Hematopoietic multipotent progenitor cell treated with erythropoietin and hydrocortisone succinate and interleukin-3 and kit ligand, for 4 days (in vitro differentiated cells): ENCODE measurements at regions not wholly inside any gene's neighbourhood (a gene's known extent, or its start where the extent isn't known, plus 50 kb on each side); places are given as distances from the start of the nearest gene placed in this dataset.
"Not testable (repeated sequence)": the region's sequence is repeated elsewhere in the genome, so short reads cannot be mapped to it uniquely, and the experiment has no call there.

Experiments used
- DNase-seq: peaks from one replicate; pipeline ENCODE4 v3.0.0-alpha.2; 2015

- DNase-seq, result not testable (repeated sequence)
Measured at GRCh38 chr14:105697955-105698354, 171.6 kb downstream of the TMEM121 start.

DNA sequence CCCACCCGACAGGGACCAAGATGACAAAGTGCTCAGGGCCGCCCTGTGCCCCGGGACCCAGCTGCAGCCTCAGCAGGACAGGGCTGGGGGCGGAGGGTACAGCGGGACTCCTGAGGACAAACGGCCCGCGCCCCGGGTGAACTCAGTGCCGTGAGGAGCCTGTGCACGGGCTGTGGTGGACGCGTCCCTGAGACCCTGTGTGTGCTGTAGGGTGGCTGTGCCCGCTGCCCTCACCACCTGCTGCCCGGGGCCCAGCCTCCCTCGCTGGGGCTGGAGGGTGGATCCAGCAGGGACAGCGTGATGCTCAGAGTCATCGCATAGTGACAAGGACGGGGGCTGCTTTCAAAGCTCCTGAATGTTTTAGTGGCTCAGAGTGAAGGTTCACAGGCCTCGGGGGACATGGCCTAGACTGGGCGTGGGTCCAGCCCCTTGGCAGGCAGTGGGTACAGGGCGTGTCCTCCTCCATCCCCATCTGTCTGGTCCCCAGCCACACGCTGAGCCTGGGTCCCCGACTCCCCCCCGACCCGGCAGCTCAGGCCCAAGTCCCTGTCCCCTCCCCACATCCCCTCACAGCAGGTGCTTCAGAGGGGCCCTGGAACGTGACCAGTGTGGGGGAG lies 172.7 kb downstream of the TMEM121 start:
- DNase-seq, result not testable (repeated sequence)

- not testable (repeated sequence) for DNase-seq
Measured at GRCh38 chr14:105699706-105700105, 173.3 kb downstream of the TMEM121 start.

- DNase-seq, result not testable (repeated sequence)
Measured at GRCh38 chr14:105700146-105700545, 173.8 kb downstream of the TMEM121 start.

DNA sequence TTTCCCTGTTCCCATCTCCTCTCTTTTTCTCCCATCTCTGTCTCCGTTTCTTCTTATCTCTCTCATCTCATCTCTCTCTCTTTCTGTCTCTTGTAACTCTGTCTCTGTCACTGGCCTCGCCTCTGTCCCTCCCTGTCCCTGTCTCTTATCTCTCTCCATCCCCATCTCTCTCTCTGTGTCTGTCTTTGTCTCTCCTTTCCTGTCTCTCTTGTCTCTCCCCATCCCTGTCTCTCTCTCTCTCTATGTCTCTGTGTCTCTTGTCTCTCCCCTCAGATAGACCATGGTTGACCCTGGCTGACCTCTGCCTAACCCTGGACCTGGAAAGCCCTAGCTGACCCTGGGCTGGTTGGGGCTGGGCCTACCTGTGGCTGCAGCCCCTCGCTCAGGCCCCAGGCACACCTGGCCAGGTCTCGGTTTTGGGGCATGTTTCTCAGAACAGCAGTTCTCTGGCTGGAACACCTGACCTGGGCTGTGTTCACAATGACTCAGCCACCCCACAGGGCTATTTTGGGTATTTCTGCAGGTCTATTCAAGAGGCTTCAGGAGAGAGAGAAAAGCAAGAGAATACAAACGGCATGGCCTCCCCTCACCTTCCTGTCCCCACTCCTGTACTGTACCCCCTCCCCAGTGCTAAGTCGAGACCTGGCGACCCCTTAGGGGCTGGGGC lies 174.4 kb downstream of the TMEM121 start:
- DNase-seq, result no peak

DNA sequence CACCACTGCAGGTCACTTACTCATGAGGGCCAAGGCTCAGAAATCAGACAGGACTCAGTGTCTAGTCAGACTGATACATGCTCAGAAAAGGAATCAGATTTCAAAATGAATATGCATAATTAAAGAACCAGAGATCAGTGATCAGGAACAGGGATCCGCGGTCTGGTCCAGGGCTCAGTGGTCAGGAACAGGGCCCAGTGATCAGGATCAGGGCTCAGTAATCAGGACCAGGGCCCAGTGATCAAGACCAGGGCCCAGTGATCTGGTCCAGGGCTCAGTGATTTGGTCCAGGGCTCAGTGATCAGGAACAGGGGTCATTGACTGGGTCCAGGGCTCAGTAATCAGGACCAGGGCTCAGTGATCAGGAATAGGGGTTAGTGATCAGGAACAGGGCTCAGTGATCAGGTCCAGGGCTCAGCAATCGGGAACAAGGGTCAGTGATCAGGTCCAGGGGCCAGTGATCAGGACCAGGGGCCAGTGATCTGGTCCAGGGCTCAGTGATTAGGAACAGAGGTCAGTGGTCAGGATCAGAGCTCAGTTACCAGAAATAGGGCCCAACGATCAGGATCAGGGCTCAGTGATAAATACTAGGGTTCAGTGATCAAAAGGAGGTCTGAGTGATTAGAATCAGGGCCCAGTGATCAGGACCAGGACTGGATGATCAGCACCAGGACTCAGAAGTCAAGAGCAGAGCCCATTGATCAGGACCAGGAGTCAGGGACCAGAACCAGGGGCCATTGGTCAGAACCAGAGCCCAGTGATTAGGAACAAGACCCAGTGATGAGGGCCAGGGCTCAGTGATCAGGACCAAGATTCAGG lies 175.3 kb downstream of the TMEM121 start:
- no peak for DNase-seq

GRCh38 chr14:105702275-105702817 lies 176.0 kb downstream of the TMEM121 start:
- DNase-seq, result no peak

- DNase-seq, result not testable (repeated sequence)
Measured at GRCh38 chr14:105703044-105703665, 176.8 kb downstream of the TMEM121 start.

GRCh38 chr14:105704091-105704490 lies 177.7 kb downstream of the TMEM121 start:
- not testable (repeated sequence) for DNase-seq

DNA sequence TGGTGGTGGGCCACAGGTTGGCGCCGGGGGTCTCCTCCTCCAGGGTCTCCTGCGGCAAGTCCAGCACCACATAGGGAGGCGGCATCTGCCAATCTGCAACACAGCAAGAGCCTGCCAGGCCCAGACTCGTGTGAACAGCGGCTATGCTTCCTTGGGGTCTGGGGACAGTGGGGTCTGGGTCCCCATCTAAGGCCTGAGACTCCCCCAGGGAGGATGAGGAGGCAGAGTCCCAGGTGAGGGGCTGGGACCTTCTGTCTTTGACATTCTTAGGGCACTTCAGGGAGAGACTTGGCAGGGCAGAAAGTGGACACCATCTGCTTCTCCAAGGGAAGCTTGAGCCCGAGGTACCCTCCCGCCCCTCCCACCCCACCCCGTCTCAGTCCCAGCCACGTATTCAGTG lies 178.1 kb downstream of the TMEM121 start:
- not testable (repeated sequence) for DNase-seq

DNA sequence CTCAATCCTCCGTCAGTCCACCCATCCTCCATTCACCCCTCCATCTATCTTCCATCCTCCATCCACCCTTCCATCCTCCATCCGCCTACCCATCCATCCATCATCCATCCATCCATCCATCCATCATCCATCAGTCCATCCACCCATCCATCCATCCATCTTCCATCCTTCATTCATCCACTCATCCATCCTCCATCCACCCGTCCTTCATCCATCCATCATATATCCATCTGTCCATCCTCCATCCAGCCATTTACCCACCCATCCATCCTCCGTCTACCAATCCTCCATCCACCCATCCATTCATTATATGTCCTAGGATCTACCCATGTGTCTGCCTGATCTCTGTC lies 179.1 kb downstream of the TMEM121 start:
- not testable (repeated sequence) for DNase-seq

- DNase-seq, result not testable (repeated sequence)
Measured at GRCh38 chr14:105705862-105706700, 179.7 kb downstream of the TMEM121 start.

- not testable (repeated sequence) for DNase-seq
Measured at GRCh38 chr14:105706701-105707019, 180.3 kb downstream of the TMEM121 start.

DNA sequence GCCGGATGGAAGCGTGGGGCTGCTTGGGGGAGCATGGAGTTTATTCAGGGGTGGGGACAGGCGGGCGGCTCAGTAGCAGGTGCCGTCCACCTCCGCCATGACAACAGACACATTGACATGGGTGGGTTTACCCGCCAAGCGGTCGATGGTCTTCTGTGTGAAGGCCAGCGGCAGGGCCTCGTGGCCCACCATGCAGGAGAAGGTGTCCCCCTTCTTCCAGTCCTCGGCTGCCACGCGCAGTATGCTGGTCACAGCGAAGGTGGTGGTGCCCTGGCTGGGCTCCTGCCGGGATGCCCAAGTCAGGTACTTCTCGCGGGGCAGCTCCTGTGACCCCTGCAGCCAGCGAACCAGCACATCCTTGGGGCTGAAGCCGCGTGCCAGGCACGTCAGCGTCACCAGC lies 180.7 kb downstream of the TMEM121 start:
- not testable (repeated sequence) for DNase-seq

GRCh38 chr14:105707723-105708151 lies 181.4 kb downstream of the TMEM121 start:
- DNase-seq, result not testable (repeated sequence)

DNA sequence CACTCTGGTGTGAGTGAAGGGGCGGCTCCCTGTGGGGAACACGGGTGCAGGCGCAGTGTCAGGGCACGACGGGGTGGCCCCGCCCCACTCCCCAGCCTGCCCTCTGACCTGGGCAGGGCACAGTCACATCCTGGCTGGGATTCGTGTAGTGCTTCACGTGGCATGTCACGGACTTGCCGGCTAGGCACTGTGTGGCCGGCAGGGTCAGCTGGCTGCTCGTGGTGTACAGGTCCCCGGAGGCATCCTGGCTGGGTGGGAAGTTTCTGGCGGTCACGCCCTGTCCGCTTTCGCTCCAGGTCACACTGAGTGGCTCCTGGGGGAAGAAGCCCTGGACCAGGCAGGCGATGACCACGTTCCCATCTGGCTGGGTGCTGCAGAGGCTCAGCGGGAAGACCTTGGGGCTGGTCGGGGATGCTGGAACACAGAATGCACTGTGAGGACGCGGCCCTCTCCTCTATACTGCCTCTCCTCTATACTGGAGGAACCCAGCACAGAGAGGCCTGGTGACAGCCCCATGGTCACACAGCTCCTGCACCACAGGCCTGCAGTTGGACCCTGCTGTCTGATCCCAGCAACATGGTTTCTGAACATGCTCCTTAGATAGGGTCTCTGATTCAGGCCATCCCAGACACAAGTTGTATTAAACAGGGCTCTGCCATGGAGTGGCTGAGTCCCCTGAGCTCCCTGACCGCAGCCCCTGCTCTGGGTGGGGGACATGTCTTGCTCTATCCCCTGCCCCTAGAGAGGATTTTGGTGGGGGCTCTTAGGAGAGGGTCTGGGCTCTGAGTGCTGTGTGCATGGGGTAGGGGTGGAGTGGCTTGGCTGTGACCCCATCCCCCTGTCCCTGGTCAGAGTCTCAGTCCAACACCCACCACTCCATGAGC lies 182.1 kb downstream of the TMEM121 start:
- not testable (repeated sequence) for DNase-seq

DNA sequence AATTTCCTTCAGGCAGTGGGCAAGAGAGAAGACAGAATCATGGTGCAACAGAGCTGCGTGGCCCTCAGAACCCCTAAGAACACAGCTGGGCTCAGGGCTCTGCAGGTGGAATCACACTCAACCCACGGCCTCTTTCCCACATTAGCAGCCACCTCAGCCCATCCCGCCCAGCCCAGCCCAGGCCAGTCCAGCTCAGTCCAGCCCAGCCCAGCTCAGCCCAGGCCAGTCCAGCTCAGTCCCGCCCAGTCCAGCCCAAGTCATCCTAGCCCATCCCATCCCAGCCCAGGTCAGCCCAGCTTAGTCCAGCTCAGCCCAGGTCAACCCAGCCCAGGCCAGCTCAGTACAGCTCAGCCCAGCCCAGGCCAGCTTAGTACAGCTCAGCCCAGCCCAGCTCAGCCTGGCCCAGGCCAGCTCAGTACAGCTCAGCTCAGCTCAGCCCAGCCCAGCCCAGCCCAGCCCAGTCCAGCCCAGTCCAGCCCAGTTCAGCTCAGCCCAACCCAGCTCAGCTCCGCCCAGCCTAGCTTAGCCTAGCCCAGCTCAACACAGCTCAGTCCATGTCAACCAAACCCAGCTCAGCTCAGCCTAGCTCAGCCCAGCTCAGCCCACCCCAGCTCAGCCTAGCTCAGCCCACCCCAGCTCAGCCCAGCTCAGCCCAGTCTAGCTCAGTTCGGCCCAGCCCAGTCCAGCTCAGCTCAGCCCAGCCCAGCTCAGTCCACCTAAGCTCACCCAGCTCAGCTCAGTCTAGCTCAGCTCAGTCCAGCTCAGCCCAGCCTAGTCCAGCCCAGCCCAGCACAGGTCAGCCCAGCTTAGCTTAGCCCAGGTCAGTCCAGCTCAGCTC lies 183.1 kb downstream of the TMEM121 start:
- DNase-seq, result peak; percentile 20

GRCh38 chr14:105710119-105711043 lies 184.0 kb downstream of the TMEM121 start:
- peak; percentile 65 for DNase-seq

DNA sequence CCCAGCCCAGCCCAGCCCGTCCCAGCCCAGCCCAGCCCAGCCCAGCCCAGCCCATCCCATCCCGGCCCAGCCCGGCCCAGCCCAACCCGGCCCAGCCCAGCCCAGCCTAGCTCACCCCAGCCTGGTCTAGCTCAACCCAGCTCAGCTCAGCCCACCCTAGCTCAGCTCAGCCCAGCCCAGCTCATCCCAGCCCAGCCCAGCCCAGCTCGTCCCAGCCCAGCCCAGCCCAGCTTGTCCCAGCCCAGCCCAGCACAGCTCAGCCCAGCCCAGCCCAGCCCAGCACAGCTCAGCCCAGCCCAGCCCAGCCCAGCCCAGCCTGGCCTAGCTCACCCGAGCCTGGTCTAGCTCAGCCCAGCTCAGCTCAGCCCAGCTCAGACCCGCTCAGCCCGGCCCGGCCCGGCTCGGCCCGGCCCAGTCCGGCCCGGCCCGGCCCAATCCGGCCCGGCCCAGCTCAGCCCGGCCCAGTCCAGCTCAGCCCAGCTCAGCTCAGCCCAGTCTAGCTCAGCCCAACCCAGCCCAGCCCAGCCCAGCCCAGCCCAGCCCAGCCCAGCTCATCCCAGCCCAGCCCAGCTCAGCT lies 184.7 kb downstream of the TMEM121 start:
- peak; percentile 51 for DNase-seq
